ENCODE measurements at regions not wholly inside any gene's neighbourhood (a gene's known extent, or its start where the extent isn't known, plus 50 kb on each side); places are given as distances from the start of the nearest gene placed in this dataset.

GRCh38 chr12:91980389-91980821 is 165.2 kb downstream of the BTG1 start:
- no peak for DNase-seq (ENCODE audit: low read depth, low spot score)
- H3K27me3 ChIP-seq (ENCODE audit: insufficient read depth, insufficient read length) = no peaks in the 10 kb centered on the region
- no peaks in the 10 kb centered on the region for H3K36me3 ChIP-seq (ENCODE audit: insufficient read depth, insufficient read length, low read length)
- no peak overlapping the region for H3K4me3 ChIP-seq (ENCODE audit: insufficient read length, low read depth)
- no peak overlapping the region for H3K9ac ChIP-seq (ENCODE audit: insufficient read length, low read depth)
- H3K9me3 ChIP-seq (ENCODE audit: insufficient read depth, low read length) = no peaks in the 10 kb centered on the region
- no peaks in the 10 kb centered on the region for H3K4me1 ChIP-seq (ENCODE audit: insufficient read depth, insufficient read length)
- TF ChIP-seq YY1 (IDR thresholded peaks at IDR 0.05; ENCODE audit: insufficient read depth, insufficient read length) = no peak
- TF ChIP-seq SUZ12 (IDR thresholded peaks at IDR 0.05; ENCODE audit: extremely low read depth, insufficient read depth, insufficient read length) = no peak
- TF ChIP-seq ZNF274 (IDR thresholded peaks at IDR 0.05; ENCODE audit: low read depth, low read length) = no peak

- H3K9ac ChIP-seq (ENCODE audit: insufficient read length, low read depth) = no peak overlapping the region
- no peak for TF ChIP-seq YY1 (IDR thresholded peaks at IDR 0.05; ENCODE audit: insufficient read depth, insufficient read length)
- no peak for TF ChIP-seq ZNF274 (IDR thresholded peaks at IDR 0.05; ENCODE audit: low read depth, low read length)
- no peak for TF ChIP-seq SUZ12 (IDR thresholded peaks at IDR 0.05; ENCODE audit: extremely low read depth, insufficient read depth, insufficient read length)
- no peak overlapping the region for H3K4me3 ChIP-seq (ENCODE audit: insufficient read length, low read depth)
- H3K4me1 ChIP-seq (ENCODE audit: insufficient read depth, insufficient read length) = no peaks in the 10 kb centered on the region
- H3K9me3 ChIP-seq (ENCODE audit: insufficient read depth, low read length) = no peaks in the 10 kb centered on the region
- H3K27me3 ChIP-seq (ENCODE audit: insufficient read depth, insufficient read length) = no peaks in the 10 kb centered on the region
- no peak for DNase-seq (ENCODE audit: low read depth, low spot score)
- no peaks in the 10 kb centered on the region for H3K36me3 ChIP-seq (ENCODE audit: insufficient read depth, insufficient read length, low read length)
These were observed 167.5 kb downstream of the BTG1 start for GRCh38 chr12:91978143-91978542.

GRCh38 chr12:91975891-91976290 is 169.8 kb downstream of the BTG1 start:
- no peaks in the 10 kb centered on the region for H3K4me1 ChIP-seq (ENCODE audit: insufficient read depth, insufficient read length)
- H3K9me3 ChIP-seq (ENCODE audit: insufficient read depth, low read length) = peaks cover 4% of the 10 kb centered on the region; the same call in 1 of the 2 replicates
- no peak for DNase-seq (ENCODE audit: low read depth, low spot score)
- TF ChIP-seq SUZ12 (IDR thresholded peaks at IDR 0.05; ENCODE audit: extremely low read depth, insufficient read depth, insufficient read length) (no peak), YY1 (IDR thresholded peaks at IDR 0.05; ENCODE audit: insufficient read depth, insufficient read length) (no peak), ZNF274 (IDR thresholded peaks at IDR 0.05; ENCODE audit: low read depth, low read length) (no peak)
- no peak overlapping the region for H3K9ac ChIP-seq (ENCODE audit: insufficient read length, low read depth)
- H3K36me3 ChIP-seq (ENCODE audit: insufficient read depth, insufficient read length, low read length) = no peaks in the 10 kb centered on the region
- H3K27me3 ChIP-seq (ENCODE audit: insufficient read depth, insufficient read length) = no peaks in the 10 kb centered on the region
- H3K4me3 ChIP-seq (ENCODE audit: insufficient read length, low read depth) = no peak overlapping the region

- Histone ChIP-seq H3K36me3 (ENCODE audit: insufficient read depth, insufficient read length, low read length) (no peaks in the 10 kb centered on the region), H3K9me3 (ENCODE audit: insufficient read depth, low read length) (peaks cover 12% of the 10 kb centered on the region; the same call in 1 of the 2 replicates), H3K27me3 (ENCODE audit: insufficient read depth, insufficient read length) (no peaks in the 10 kb centered on the region), H3K4me1 (ENCODE audit: insufficient read depth, insufficient read length) (no peaks in the 10 kb centered on the region), H3K9ac (ENCODE audit: insufficient read length, low read depth) (no peak overlapping the region), H3K4me3 (ENCODE audit: insufficient read length, low read depth) (no peak overlapping the region)
- TF ChIP-seq YY1 (IDR thresholded peaks at IDR 0.05; ENCODE audit: insufficient read depth, insufficient read length) (no peak), SUZ12 (IDR thresholded peaks at IDR 0.05; ENCODE audit: extremely low read depth, insufficient read depth, insufficient read length) (no peak), ZNF274 (IDR thresholded peaks at IDR 0.05; ENCODE audit: low read depth, low read length) (no peak)
- no peak for DNase-seq (ENCODE audit: low read depth, low spot score)
These were observed 171.0 kb downstream of the BTG1 start for GRCh38 chr12:91974541-91975085.

- TF ChIP-seq ZNF274 (IDR thresholded peaks at IDR 0.05; ENCODE audit: low read depth, low read length) = no peak
- TF ChIP-seq YY1 (IDR thresholded peaks at IDR 0.05; ENCODE audit: insufficient read depth, insufficient read length) = no peak
- no peak for TF ChIP-seq SUZ12 (IDR thresholded peaks at IDR 0.05; ENCODE audit: extremely low read depth, insufficient read depth, insufficient read length)
- no peaks in the 10 kb centered on the region for H3K4me1 ChIP-seq (ENCODE audit: insufficient read depth, insufficient read length)
- H3K9me3 ChIP-seq (ENCODE audit: insufficient read depth, low read length) = peaks cover 12% of the 10 kb centered on the region; the same call in 1 of the 2 replicates
- no peak overlapping the region for H3K9ac ChIP-seq (ENCODE audit: insufficient read length, low read depth)
- no peak for DNase-seq (ENCODE audit: low read depth, low spot score)
- no peaks in the 10 kb centered on the region for H3K36me3 ChIP-seq (ENCODE audit: insufficient read depth, insufficient read length, low read length)
- H3K27me3 ChIP-seq (ENCODE audit: insufficient read depth, insufficient read length) = no peaks in the 10 kb centered on the region
- H3K4me3 ChIP-seq (ENCODE audit: insufficient read length, low read depth) = no peak overlapping the region
These were observed 171.8 kb downstream of the BTG1 start for GRCh38 chr12:91973813-91974212.

GRCh38 chr12:91972896-91973295 is 172.8 kb downstream of the BTG1 start:
- Histone ChIP-seq H3K4me1 (ENCODE audit: insufficient read depth, insufficient read length) (no peaks in the 10 kb centered on the region), H3K36me3 (ENCODE audit: insufficient read depth, insufficient read length, low read length) (no peaks in the 10 kb centered on the region), H3K4me3 (ENCODE audit: insufficient read length, low read depth) (no peak overlapping the region), H3K27me3 (ENCODE audit: insufficient read depth, insufficient read length) (no peaks in the 10 kb centered on the region), H3K9ac (ENCODE audit: insufficient read length, low read depth) (no peak overlapping the region), H3K9me3 (ENCODE audit: insufficient read depth, low read length) (peaks cover 12% of the 10 kb centered on the region; the same call in 1 of the 2 replicates)
- no peak for DNase-seq (ENCODE audit: low read depth, low spot score)
- TF ChIP-seq SUZ12 (IDR thresholded peaks at IDR 0.05; ENCODE audit: extremely low read depth, insufficient read depth, insufficient read length) (no peak), ZNF274 (IDR thresholded peaks at IDR 0.05; ENCODE audit: low read depth, low read length) (no peak), YY1 (IDR thresholded peaks at IDR 0.05; ENCODE audit: insufficient read depth, insufficient read length) (no peak)

- Histone ChIP-seq H3K9ac (ENCODE audit: insufficient read length, low read depth) (no peak overlapping the region), H3K4me3 (ENCODE audit: insufficient read length, low read depth) (no peak overlapping the region), H3K9me3 (ENCODE audit: insufficient read depth, low read length) (peaks cover 12% of the 10 kb centered on the region; the same call in 1 of the 2 replicates), H3K36me3 (ENCODE audit: insufficient read depth, insufficient read length, low read length) (no peaks in the 10 kb centered on the region), H3K27me3 (ENCODE audit: insufficient read depth, insufficient read length) (no peaks in the 10 kb centered on the region), H3K4me1 (ENCODE audit: insufficient read depth, insufficient read length) (no peaks in the 10 kb centered on the region)
- TF ChIP-seq YY1 (IDR thresholded peaks at IDR 0.05; ENCODE audit: insufficient read depth, insufficient read length) (no peak), ZNF274 (IDR thresholded peaks at IDR 0.05; ENCODE audit: low read depth, low read length) (no peak), SUZ12 (IDR thresholded peaks at IDR 0.05; ENCODE audit: extremely low read depth, insufficient read depth, insufficient read length) (no peak)
- DNase-seq (ENCODE audit: low read depth, low spot score) = no peak
These were observed 176.9 kb downstream of the BTG1 start for GRCh38 chr12:91968777-91969171.
